H9 (cell line): ENCODE measurements at regions not wholly inside any gene's neighbourhood (a gene's known extent, or its start where the extent isn't known, plus 50 kb on each side); places are given as distances from the start of the nearest gene placed in this dataset.

Source experiments
- DNase-seq: peaks from one replicate; pipeline ENCODE4 v3.0.0-alpha.2; 2017
- H2AFZ ChIP-seq: one replicate; pipeline ENCODE4 v1.6.1; 2013; ENCODE audit warnings: mild to moderate bottlenecking, low read length, control low read depth, moderate library complexity
- H2AK5ac ChIP-seq: 2 replicates; pipeline ENCODE4 v1.6.1; 2013; ENCODE audit warnings: low read length, control low read depth, mixed read lengths; ENCODE audit not compliant: insufficient read length
- H2BK120ac ChIP-seq: one replicate; pipeline ENCODE4 v1.6.1; 2013; ENCODE audit warnings: low read depth, mild to moderate bottlenecking, low read length, control low read depth, inconsistent platforms; ENCODE audit not compliant: poor library complexity, severe bottlenecking
- H2BK12ac ChIP-seq: 2 replicates; pipeline ENCODE4 v1.6.1; 2013; ENCODE audit warnings: low read length, control low read depth, mixed read lengths, low read depth; ENCODE audit not compliant: insufficient read length
- H2BK15ac ChIP-seq: 2 replicates; pipeline ENCODE4 v1.6.1; 2013; ENCODE audit warnings: low read depth, low read length, control low read depth
- H2BK20ac ChIP-seq: one replicate; pipeline ENCODE4 v1.6.1; 2013; ENCODE audit warnings: low read depth, mild to moderate bottlenecking, low read length, control low read depth, inconsistent platforms; ENCODE audit not compliant: poor library complexity, severe bottlenecking
- H2BK5ac ChIP-seq: 2 replicates; pipeline ENCODE4 v1.6.1; 2013; ENCODE audit warnings: low read length, control low read depth, mixed read lengths; ENCODE audit not compliant: insufficient read length
- H3K14ac ChIP-seq: 2 replicates; pipeline ENCODE4 v1.6.1; 2013; ENCODE audit warnings: low read length, control low read depth; ENCODE audit not compliant: insufficient read depth
- H3K18ac ChIP-seq: 2 replicates; pipeline ENCODE4 v1.6.1; 2013; ENCODE audit warnings: low read depth, mild to moderate bottlenecking, mixed read lengths, low read length, control low read depth; ENCODE audit not compliant: insufficient read length
- H3K23ac ChIP-seq: 2 replicates; pipeline ENCODE4 v1.6.1; 2013; ENCODE audit warnings: low read length, control low read depth, mixed read lengths, low read depth; ENCODE audit not compliant: insufficient read length
- H3K23me2 ChIP-seq: 2 replicates; pipeline ENCODE4 v1.6.1; 2013; ENCODE audit warnings: low read depth, mild to moderate bottlenecking, mixed read lengths, low read length, control low read depth; ENCODE audit not compliant: insufficient read length, poor library complexity, severe bottlenecking
- H3K27ac ChIP-seq: 2 replicates; pipeline ENCODE4 v1.5.1; 2013; ENCODE audit warnings: low read length, control low read depth, mixed read lengths, low read depth; ENCODE audit not compliant: insufficient read length
- H3K27me3 ChIP-seq: 2 replicates; pipeline ENCODE4 v1.6.1; 2013; ENCODE audit warnings: low read length, control low read depth, inconsistent platforms; ENCODE audit not compliant: insufficient read depth
- H3K4ac ChIP-seq: 2 replicates; pipeline ENCODE4 v1.6.1; 2013; ENCODE audit warnings: low read depth, mild to moderate bottlenecking, control low read depth, inconsistent platforms, low read length, moderate library complexity
- H3K4me1 ChIP-seq: 2 replicates; pipeline ENCODE4 v1.6.1; 2013; ENCODE audit warnings: low read length, control low read depth, inconsistent platforms; ENCODE audit not compliant: insufficient read depth
- H3K4me2 ChIP-seq: 2 replicates; pipeline ENCODE4 v1.6.1; 2013; ENCODE audit warnings: low read length, control low read depth, mixed read lengths; ENCODE audit not compliant: insufficient read length, insufficient read depth
- H3K56ac ChIP-seq: 2 replicates; pipeline ENCODE4 v1.6.1; 2013; ENCODE audit warnings: low read depth, mild to moderate bottlenecking, mixed read lengths, low read length, control low read depth; ENCODE audit not compliant: insufficient read length
- H3K79me1 ChIP-seq: 2 replicates; pipeline ENCODE4 v1.6.1; 2013; ENCODE audit warnings: low read depth, mild to moderate bottlenecking, moderate library complexity, low read length, control low read depth, inconsistent platforms; ENCODE audit not compliant: insufficient read depth, poor library complexity, severe bottlenecking
- H3K79me2 ChIP-seq: 2 replicates; pipeline ENCODE4 v1.6.1; 2013; ENCODE audit warnings: low read length, control low read depth, inconsistent platforms; ENCODE audit not compliant: insufficient read depth
- H3K9ac ChIP-seq: 2 replicates; pipeline ENCODE4 v1.6.1; 2013; ENCODE audit warnings: low read length, control low read depth, mixed read lengths; ENCODE audit not compliant: insufficient read length; ENCODE audit errors: extremely low read depth
- H3K9me3 ChIP-seq: one replicate; pipeline ENCODE4 v1.6.1; 2013; ENCODE audit warnings: low read depth, low read length, inconsistent platforms; ENCODE audit not compliant: control insufficient read depth
- H3T11ph ChIP-seq: one replicate; pipeline ENCODE4 v1.6.1; 2013; ENCODE audit warnings: mild to moderate bottlenecking, low read length, control low read depth, inconsistent platforms
- H4K20me1 ChIP-seq: one replicate; pipeline ENCODE4 v1.6.1; 2013; ENCODE audit not compliant: control insufficient read depth, insufficient read length, insufficient read depth
- H4K5ac ChIP-seq: 2 replicates; pipeline ENCODE4 v1.6.1; 2013; ENCODE audit warnings: low read depth, mild to moderate bottlenecking, mixed read lengths, low read length, control low read depth; ENCODE audit not compliant: insufficient read length
- H4K8ac ChIP-seq: replicated peaks from 2 replicates; pipeline ENCODE4 v1.6.1; 2013; ENCODE audit warnings: low read length, control low read depth, mixed read lengths, low read depth; ENCODE audit not compliant: insufficient read length
- H4K91ac ChIP-seq: 2 replicates; pipeline ENCODE4 v1.6.1; 2013; ENCODE audit warnings: low read depth, mild to moderate bottlenecking, moderate library complexity, mixed read lengths, low read length, control low read depth; ENCODE audit not compliant: insufficient read length
- H3K27ac Mint-ChIP-seq, 3 experiments: 2 replicates in 2 of 3; 3 replicates in 1 of 3; pipeline ENCODE4 v1.8.0; 2020 to 2021; ENCODE audit warnings: mixed read lengths in 3 of 3, mild to moderate bottlenecking in 1 of 3, moderate library complexity in 1 of 3
- H3K27me3 Mint-ChIP-seq: 2 replicates; pipeline ENCODE4 v1.8.0; 2021; ENCODE audit warnings: low read depth, mild to moderate bottlenecking, moderate library complexity, mixed read lengths
- H3K36me3 Mint-ChIP-seq, 3 experiments: 2 replicates in 2 of 3; 3 replicates in 1 of 3; pipeline ENCODE4 v1.8.0; 2020 to 2021; ENCODE audit warnings: low read depth in 3 of 3, mixed read lengths in 3 of 3; ENCODE audit not compliant: insufficient read depth in 1 of 3
- H3K4me1 Mint-ChIP-seq, 2 experiments: 2 replicates each; pipeline ENCODE4 v1.8.0; 2020; ENCODE audit warnings: mixed read lengths in 2 of 2
- H3K4me3 Mint-ChIP-seq, 2 experiments: 2 replicates in 1 of 2; 3 replicates in 1 of 2; pipeline ENCODE4 v1.8.0; 2020 to 2021; ENCODE audit warnings: mild to moderate bottlenecking in 2 of 2, mixed read lengths in 2 of 2, moderate library complexity in 1 of 2
- H3K9me3 Mint-ChIP-seq, 2 experiments: 2 replicates in 1 of 2; 3 replicates in 1 of 2; pipeline ENCODE4 v1.8.0; 2020; ENCODE audit warnings: mild to moderate bottlenecking in 2 of 2, mixed read lengths in 2 of 2, moderate library complexity in 1 of 2
- CTCF ChIP-seq: fragments of 200-600 bp; sonication (generic); conservative IDR thresholded peaks from 3 replicates; pipeline ENCODE4 v1.8.0; 2021; ENCODE audit warnings: antibody characterized with exemption, mild to moderate bottlenecking
- WGBS: extraction: QIAGEN DNeasy Blood & Tissue Kit; methylation state at CpG from one replicate; pipeline ENCODE4 v1.1.7; 2013; ENCODE audit warnings: missing lambda C conversion rate, low lambda C conversion rate, mixed read lengths; ENCODE audit not compliant: insufficient read length; ENCODE audit errors: extremely low coverage; 5-methylcytosine and 5-hydroxymethylcytosine counted together

- Histone ChIP-seq H2BK120ac (no peak overlapping the region), H4K5ac (no peak overlapping the region), H3K27ac (no peak overlapping the region), H4K20me1 (no peaks in the 10 kb centered on the region), H4K8ac (no peak overlapping the region), H2AK5ac (no peak overlapping the region), H3K23ac (no peak overlapping the region), H2AFZ (no peak overlapping the region), H3K9me3 (no peaks in the 10 kb centered on the region), H3K56ac (no peak overlapping the region), H4K91ac (no peak overlapping the region), H3T11ph (no peak overlapping the region), H3K4me1 (peaks cover 5% of the 10 kb centered on the region; the same call in 1 of the 2 replicates), H2BK12ac (no peak overlapping the region), H2BK15ac (no peak overlapping the region), H2BK5ac (no peak overlapping the region), H3K9ac (no peak overlapping the region), H3K23me2 (no peaks in the 10 kb centered on the region), H3K79me2 (no peaks in the 10 kb centered on the region), H3K79me1 (no peaks in the 10 kb centered on the region), H2BK20ac (no peak overlapping the region), H3K4ac (no peak overlapping the region), H3K18ac (no peak overlapping the region), H3K14ac (no peak overlapping the region), H3K4me2 (no peak overlapping the region), H3K27me3 (no peaks in the 10 kb centered on the region)
- peaks cover 25 to 35% of the 10 kb centered on the region in 2 experiments for H3K4me1 Mint-ChIP-seq
- no peaks in the 10 kb centered on the region for H3K36me3 Mint-ChIP-seq
- H3K27ac Mint-ChIP-seq = no peak overlapping the region
- no peak for TF ChIP-seq CTCF
- H3K4me3 Mint-ChIP-seq = no peak overlapping the region
- H3K27me3 Mint-ChIP-seq = no peaks in the 10 kb centered on the region
- DNase-seq = no peak
- WGBS = no CpG with 5 or more reads among the region's 5 CpGs
- no peaks in the 10 kb centered on the region for H3K9me3 Mint-ChIP-seq
Measured at GRCh38 chr5:57889558-57889957, 406.9 kb upstream of the ACTBL2 start.
